GM23338 (cell line): ENCODE measurements at regions not wholly inside any gene's neighbourhood (a gene's known extent, or its start where the extent isn't known, plus 50 kb on each side); places are given as distances from the start of the nearest gene placed in this dataset.

Experiments
- ATAC-seq: fragments of 200-7000 bp; cut with Tn5 transposase; 3 replicates; pipeline ENCODE4 v1.9.1; 2020
- DNase-seq: peaks from one replicate; pipeline ENCODE4 v3.0.0-alpha.2; 2015; ENCODE audit warnings: low spot score
- H2AFZ ChIP-seq: fragments of 200-600 bp; sonication (generic); 2 replicates; pipeline ENCODE4 v1.8.0; 2016; ENCODE audit warnings: antibody characterized with exemption, mild to moderate bottlenecking, moderate library complexity
- H3F3A ChIP-seq: fragments of 200-600 bp; sonication (generic); replicated peaks from 2 replicates; pipeline ENCODE4 v1.8.0; 2017; ENCODE audit warnings: antibody characterized with exemption, mixed run types, low read depth
- H3K27ac ChIP-seq: fragments of 200-600 bp; sonication (generic); 2 replicates; pipeline ENCODE4 v1.6.1; 2016; ENCODE audit warnings: low read depth
- H3K27me3 ChIP-seq: fragments of 200-600 bp; sonication (generic); 2 replicates; pipeline ENCODE4 v1.8.0; 2016; ENCODE audit warnings: mild to moderate bottlenecking, mixed run types, moderate library complexity; ENCODE audit not compliant: insufficient read depth
- H3K36me3 ChIP-seq: fragments of 200-600 bp; sonication (generic); 2 replicates; pipeline ENCODE4 v1.8.0; 2016; ENCODE audit warnings: mild to moderate bottlenecking; ENCODE audit not compliant: insufficient read depth
- H3K4me1 ChIP-seq: fragments of 200-600 bp; sonication (generic); 2 replicates; pipeline ENCODE4 v1.8.0; 2016; ENCODE audit warnings: mild to moderate bottlenecking, moderate library complexity; ENCODE audit not compliant: insufficient read depth
- H3K4me2 ChIP-seq: fragments of 200-600 bp; sonication (generic); 2 replicates; pipeline ENCODE4 v1.7.1; 2017; ENCODE audit warnings: mixed run types
- H3K4me3 ChIP-seq: fragments of 200-600 bp; sonication (generic); 2 replicates; pipeline ENCODE4 v1.6.1; 2016; ENCODE audit warnings: mixed run types
- H3K79me2 ChIP-seq: fragments of 200-600 bp; sonication (generic); replicated peaks from 2 replicates; pipeline ENCODE4 v1.8.0; 2017; ENCODE audit warnings: mild to moderate bottlenecking; ENCODE audit not compliant: insufficient read depth
- H3K9me2 ChIP-seq: fragments of 200-600 bp; sonication (generic); 2 replicates; pipeline ENCODE4 v1.8.0; 2017; ENCODE audit not compliant: insufficient read depth
- H4K20me1 ChIP-seq: fragments of 200-600 bp; sonication (generic); replicated peaks from 2 replicates; pipeline ENCODE4 v1.8.0; 2017; ENCODE audit warnings: mild to moderate bottlenecking; ENCODE audit not compliant: insufficient read depth
- H3K27ac Mint-ChIP-seq: 2 replicates; pipeline ENCODE4 v1.8.0; 2020; ENCODE audit warnings: inconsistent platforms, mild to moderate bottlenecking, moderate library complexity, mixed read lengths
- H3K27me3 Mint-ChIP-seq: 3 replicates; pipeline ENCODE4 v1.8.0; 2022; ENCODE audit warnings: low read depth, mild to moderate bottlenecking, moderate library complexity, mixed read lengths, inconsistent platforms; ENCODE audit not compliant: insufficient read depth, poor library complexity
- H3K36me3 Mint-ChIP-seq: 3 replicates; pipeline ENCODE4 v1.8.0; 2021; ENCODE audit warnings: low read depth, mild to moderate bottlenecking, inconsistent platforms, moderate library complexity, mixed read lengths
- H3K4me1 Mint-ChIP-seq: 3 replicates; pipeline ENCODE4 v1.8.0; 2020; ENCODE audit warnings: mild to moderate bottlenecking, inconsistent platforms, mixed read lengths
- H3K4me3 Mint-ChIP-seq: 3 replicates; pipeline ENCODE4 v1.8.0; 2021; ENCODE audit warnings: moderate library complexity, mild to moderate bottlenecking, inconsistent platforms, mixed read lengths
- H3K9me3 Mint-ChIP-seq: 3 replicates; pipeline ENCODE4 v1.8.0; 2020; ENCODE audit warnings: moderate library complexity, mild to moderate bottlenecking, inconsistent platforms, mixed read lengths
- CREB1 ChIP-seq: fragments of 250-450 bp; sonication (Bioruptor Pico); IDR thresholded peaks from 2 replicates; pipeline ENCODE4 v1.5.0; 2020; ENCODE audit warnings: low read depth, mild to moderate bottlenecking, moderate library complexity
- CTCF ChIP-seq, 2 experiments: fragments of 200-600 bp in 1 of 2; sonication (generic) in 1 of 2; conservative IDR thresholded peaks; 2 replicates each; pipeline versions ENCODE4 v1.5.1 to v1.6.1; 2016 to 2017; ENCODE audit warnings: antibody characterized with exemption in 2 of 2, low read depth in 2 of 2, mild to moderate bottlenecking in 2 of 2, moderate library complexity in 1 of 2
- EZH2 ChIP-seq: fragments of 200-600 bp; sonication (generic); IDR thresholded peaks from one replicate; pipeline ENCODE4 v1.8.0; 2017; ENCODE audit warnings: antibody characterized with exemption, mild to moderate bottlenecking, low read depth; ENCODE audit not compliant: unreplicated experiment
- EZH2phosphoT487 ChIP-seq: fragments of 200-600 bp; sonication (generic); IDR thresholded peaks from one replicate; pipeline ENCODE4 v1.8.1; 2018; ENCODE audit warnings: antibody characterized with exemption; ENCODE audit not compliant: unreplicated experiment
- JUNB ChIP-seq: IDR thresholded peaks from one replicate; pipeline ENCODE4 v1.6.1; 2016; ENCODE audit warnings: antibody characterized with exemption; ENCODE audit not compliant: unreplicated experiment
- NANOG ChIP-seq: IDR thresholded peaks from 2 replicates; pipeline ENCODE4 v1.6.1; 2016; ENCODE audit warnings: antibody characterized with exemption, borderline replicate concordance
- POLR2AphosphoS5 ChIP-seq: IDR thresholded peaks from 2 replicates; pipeline ENCODE4 v1.6.1; 2016; ENCODE audit warnings: antibody characterized with exemption, low read depth
- REST ChIP-seq: IDR thresholded peaks from one replicate; pipeline ENCODE4 v1.6.1; 2018; ENCODE audit warnings: antibody characterized with exemption; ENCODE audit not compliant: unreplicated experiment
- STAT1 ChIP-seq: IDR thresholded peaks from one replicate; pipeline ENCODE4 v1.6.1; 2016; ENCODE audit warnings: antibody characterized with exemption; ENCODE audit not compliant: unreplicated experiment
- ZNF114 ChIP-seq: fragments of 250-450 bp; sonication (Bioruptor Pico); IDR thresholded peaks from 2 replicates; pipeline ENCODE4 v1.5.0; 2020; ENCODE audit warnings: mild to moderate bottlenecking, moderate library complexity
- ZNF331 ChIP-seq: fragments of 250-450 bp; sonication (Bioruptor Pico); IDR thresholded peaks from 2 replicates; pipeline ENCODE4 v1.5.0; 2020; ENCODE audit warnings: low read depth, mild to moderate bottlenecking, moderate library complexity

GRCh38 chr2:236962816-236963215 lies 122.9 kb upstream of the COPS8 start (continued):
- TF ChIP-seq EZH2phosphoT487, result no peak
- no peak for TF ChIP-seq NANOG

GRCh38 chr2:236963631-236964182 lies 122.0 kb upstream of the COPS8 start:
- Histone ChIP-seq H3K36me3 (no peaks in the 10 kb centered on the region), H2AFZ (no peak overlapping the region), H3K4me2 (no peak overlapping the region), H3K9me2 (peaks cover 9% of the 10 kb centered on the region), H3K27ac (no peak overlapping the region), H3K4me3 (no peak overlapping the region), H4K20me1 (no peaks in the 10 kb centered on the region), H3K27me3 (no peaks in the 10 kb centered on the region), H3K4me1 (peaks cover 19% of the 10 kb centered on the region), H3K79me2 (no peaks in the 10 kb centered on the region), H3F3A (no peaks in the 10 kb centered on the region)
- no peak for ATAC-seq
- DNase-seq, result no peak
- Mint-ChIP-seq H3K27ac (no peak overlapping the region), H3K36me3 (no peaks in the 10 kb centered on the region), H3K4me1 (peaks cover 22% of the 10 kb centered on the region), H3K9me3 (no peaks in the 10 kb centered on the region; the same call in 2 of the 3 replicates), H3K4me3 (no peak overlapping the region), H3K27me3 (peaks cover 2% of the 10 kb centered on the region)
- TF ChIP-seq JUNB (no peak), EZH2 (no peak), ZNF114 (no peak), CREB1 (CRISPR knock-in tag) (no peak), ZNF331 (no peak), EZH2phosphoT487 (no peak), STAT1 (no peak), POLR2AphosphoS5 (no peak), NANOG (no peak), CTCF (conservative IDR thresholded peaks at IDR 0.05; ENCODE audit: low read depth in 2 of 2) (no peak)

GRCh38 chr2:236964291-236964690 lies 121.4 kb upstream of the COPS8 start:
- no peaks in the 10 kb centered on the region for H3K27me3 ChIP-seq
- no peak overlapping the region for H2AFZ ChIP-seq
- DNase-seq (no peak), ATAC-seq (no peak)
- peaks cover 19% of the 10 kb centered on the region for H3K4me1 ChIP-seq
- Mint-ChIP-seq H3K36me3 (no peaks in the 10 kb centered on the region), H3K27me3 (peaks cover 2% of the 10 kb centered on the region), H3K4me1 (peaks cover 22% of the 10 kb centered on the region), H3K27ac (no peak overlapping the region), H3K9me3 (no peaks in the 10 kb centered on the region; the same call in 2 of the 3 replicates), H3K4me3 (no peak overlapping the region)
- TF ChIP-seq CREB1 (CRISPR knock-in tag) (no peak), EZH2phosphoT487 (no peak), ZNF331 (no peak), NANOG (no peak), CTCF (conservative IDR thresholded peaks at IDR 0.05; ENCODE audit: low read depth in 2 of 2) (no peak), EZH2 (no peak), REST (no peak), ZNF114 (no peak)
- H3K4me3 ChIP-seq, result no peak overlapping the region
- H3K79me2 ChIP-seq, result no peaks in the 10 kb centered on the region
- H3K36me3 ChIP-seq, result no peaks in the 10 kb centered on the region
- peaks cover 9% of the 10 kb centered on the region for H3K9me2 ChIP-seq
- H3K4me2 ChIP-seq, result no peak overlapping the region
- H4K20me1 ChIP-seq, result no peaks in the 10 kb centered on the region
- H3K27ac ChIP-seq, result no peak overlapping the region
- no peaks in the 10 kb centered on the region for H3F3A ChIP-seq
